ENCODE measurements at regions not wholly inside any gene's neighbourhood (a gene's known extent, or its start where the extent isn't known, plus 50 kb on each side); places are given as distances from the start of the nearest gene placed in this dataset.

- H3K4me3 ChIP-seq (ENCODE audit: insufficient read depth, low read depth, low read length): no peak overlapping the region
- Mint-ChIP-seq H3K36me3 (ENCODE audit: low read depth, unreplicated experiment) (no peaks in the 10 kb centered on the region), H3K4me1 (ENCODE audit: low read depth, unreplicated experiment) (peaks cover 8% of the 10 kb centered on the region), H3K4me3 (ENCODE audit: unreplicated experiment) (no peak overlapping the region), H3K27ac (ENCODE audit: unreplicated experiment) (no peak overlapping the region), H3K27me3 (ENCODE audit: low read depth, unreplicated experiment) (no peaks in the 10 kb centered on the region), H3K9me3 (ENCODE audit: unreplicated experiment) (no peaks in the 10 kb centered on the region)
- H3K36me3 ChIP-seq (ENCODE audit: insufficient read depth, low read length): no peaks in the 10 kb centered on the region
- no peaks in the 10 kb centered on the region for H3K27me3 ChIP-seq (ENCODE audit: insufficient read depth, low read length)
- H3K9ac ChIP-seq (ENCODE audit: low read length): no peak overlapping the region
- no peak for FAIRE-seq
- no peak overlapping the region for H3K27ac ChIP-seq (ENCODE audit: low read depth, low read length)
- no peaks in the 10 kb centered on the region for H3K9me3 ChIP-seq (ENCODE audit: insufficient read depth, low read depth, low read length)
- H4K20me1 ChIP-seq (ENCODE audit: insufficient read depth, low read length): no peaks in the 10 kb centered on the region
- H3K4me1 ChIP-seq (ENCODE audit: insufficient read depth, low read length): no peaks in the 10 kb centered on the region
- H3K4me2 ChIP-seq (ENCODE audit: low read length): no peak overlapping the region
- no peak for DNase-seq (ENCODE audit: low read depth)
- no peak overlapping the region for H2AFZ ChIP-seq (ENCODE audit: low read depth, low read length)
- no peaks in the 10 kb centered on the region for H3K79me2 ChIP-seq (ENCODE audit: insufficient read depth, low read length)
- TF ChIP-seq CTCF (IDR thresholded peaks at IDR 0.05; ENCODE audit: insufficient read depth, low read depth, low read length) (no peak), EZH2 (IDR thresholded peaks at IDR 0.05; ENCODE audit: insufficient read depth, low read length) (no peak)
Measured at GRCh38 chr2:34029073-34029472, 430.0 kb upstream of the FAM98A start.

- Mint-ChIP-seq H3K27me3 (ENCODE audit: low read depth, unreplicated experiment) (no peaks in the 10 kb centered on the region), H3K4me3 (ENCODE audit: unreplicated experiment) (no peak overlapping the region), H3K9me3 (ENCODE audit: unreplicated experiment) (no peaks in the 10 kb centered on the region), H3K36me3 (ENCODE audit: low read depth, unreplicated experiment) (no peaks in the 10 kb centered on the region), H3K4me1 (ENCODE audit: low read depth, unreplicated experiment) (no peaks in the 10 kb centered on the region), H3K27ac (ENCODE audit: unreplicated experiment) (no peak overlapping the region)
- DNase-seq (ENCODE audit: low read depth) (no peak), FAIRE-seq (no peak)
- Histone ChIP-seq H3K4me2 (ENCODE audit: low read length) (no peak overlapping the region), H3K27ac (ENCODE audit: low read depth, low read length) (no peak overlapping the region), H2AFZ (ENCODE audit: low read depth, low read length) (no peak overlapping the region), H3K36me3 (ENCODE audit: insufficient read depth, low read length) (no peaks in the 10 kb centered on the region), H3K27me3 (ENCODE audit: insufficient read depth, low read length) (no peaks in the 10 kb centered on the region), H4K20me1 (ENCODE audit: insufficient read depth, low read length) (no peaks in the 10 kb centered on the region), H3K4me3 (ENCODE audit: insufficient read depth, low read depth, low read length) (no peak overlapping the region), H3K9ac (ENCODE audit: low read length) (no peak overlapping the region), H3K9me3 (ENCODE audit: insufficient read depth, low read depth, low read length) (no peaks in the 10 kb centered on the region), H3K4me1 (ENCODE audit: insufficient read depth, low read length) (no peaks in the 10 kb centered on the region), H3K79me2 (ENCODE audit: insufficient read depth, low read length) (no peaks in the 10 kb centered on the region)
- TF ChIP-seq EZH2 (IDR thresholded peaks at IDR 0.05; ENCODE audit: insufficient read depth, low read length) (no peak), CTCF (IDR thresholded peaks at IDR 0.05; ENCODE audit: insufficient read depth, low read depth, low read length) (no peak)
Measured at GRCh38 chr2:34025196-34025595, 426.1 kb upstream of the FAM98A start.

GRCh38 chr2:34012715-34013302 is 413.7 kb upstream of the FAM98A start:
- Mint-ChIP-seq H3K27me3 (ENCODE audit: low read depth, unreplicated experiment) (no peaks in the 10 kb centered on the region), H3K9me3 (ENCODE audit: unreplicated experiment) (peaks cover 5% of the 10 kb centered on the region), H3K27ac (ENCODE audit: unreplicated experiment) (no peak overlapping the region), H3K4me1 (ENCODE audit: low read depth, unreplicated experiment) (no peaks in the 10 kb centered on the region), H3K4me3 (ENCODE audit: unreplicated experiment) (no peak overlapping the region), H3K36me3 (ENCODE audit: low read depth, unreplicated experiment) (no peaks in the 10 kb centered on the region)
- Histone ChIP-seq H3K27ac (ENCODE audit: low read depth, low read length) (no peak overlapping the region), H4K20me1 (ENCODE audit: insufficient read depth, low read length) (no peaks in the 10 kb centered on the region), H3K79me2 (ENCODE audit: insufficient read depth, low read length) (no peaks in the 10 kb centered on the region), H3K9me3 (ENCODE audit: insufficient read depth, low read depth, low read length) (no peaks in the 10 kb centered on the region), H3K4me1 (ENCODE audit: insufficient read depth, low read length) (no peaks in the 10 kb centered on the region), H3K4me2 (ENCODE audit: low read length) (no peak overlapping the region), H3K9ac (ENCODE audit: low read length) (no peak overlapping the region), H3K36me3 (ENCODE audit: insufficient read depth, low read length) (no peaks in the 10 kb centered on the region), H3K27me3 (ENCODE audit: insufficient read depth, low read length) (no peaks in the 10 kb centered on the region), H2AFZ (ENCODE audit: low read depth, low read length) (no peak overlapping the region), H3K4me3 (ENCODE audit: insufficient read depth, low read depth, low read length) (no peak overlapping the region)
- TF ChIP-seq CTCF (IDR thresholded peaks at IDR 0.05; ENCODE audit: insufficient read depth, low read depth, low read length) (peak; percentile 68), EZH2 (IDR thresholded peaks at IDR 0.05; ENCODE audit: insufficient read depth, low read length) (no peak)
- FAIRE-seq (no peak), DNase-seq (ENCODE audit: low read depth) (peak; percentile 18)
